Stimulated activated CD8-positive, alpha-beta memory T cell treated with anti-CD3 and anti-CD28 coated beads, Interleukin-7, amount 100 ng/mL, for 24 hours (primary cell): ENCODE measurements at regions not wholly inside any gene's neighbourhood (a gene's known extent, or its start where the extent isn't known, plus 50 kb on each side); places are given as distances from the start of the nearest gene placed in this dataset.
A peak's percentile ranks its signal among the peaks of the same experiment; 100 is the strongest.

Source experiments
- DNase-seq: peaks from one replicate; pipeline ENCODE4 v3.0.0-alpha.2; 2020; ENCODE audit warnings: low read depth

- DNase-seq = no peak
Observed at GRCh38 chr14:62087191-62087590, 325.0 kb downstream of the SNAPC1 start.

GRCh38 chr14:62093736-62094135 lies 331.5 kb downstream of the SNAPC1 start:
- no peak for DNase-seq

DNA sequence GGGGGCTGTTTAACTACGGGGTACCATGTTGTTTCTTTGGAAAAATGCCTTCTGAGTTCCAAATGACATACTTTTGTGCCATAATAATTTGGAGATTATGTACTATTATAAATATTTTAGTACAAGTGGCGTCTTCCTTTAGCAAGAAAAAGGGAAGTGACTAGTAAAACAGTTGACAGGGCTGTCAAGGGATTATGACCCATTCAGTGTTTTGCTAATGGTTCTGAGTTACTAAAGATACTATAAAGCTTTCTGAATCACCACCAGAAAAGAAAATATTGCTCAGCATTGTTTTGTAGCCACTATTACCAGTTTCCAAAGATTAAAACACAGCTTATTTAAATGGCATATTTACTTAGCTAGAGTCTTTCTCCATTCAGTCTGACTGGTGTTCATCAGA lies 334.9 kb downstream of the SNAPC1 start:
- DNase-seq = no peak

DNA sequence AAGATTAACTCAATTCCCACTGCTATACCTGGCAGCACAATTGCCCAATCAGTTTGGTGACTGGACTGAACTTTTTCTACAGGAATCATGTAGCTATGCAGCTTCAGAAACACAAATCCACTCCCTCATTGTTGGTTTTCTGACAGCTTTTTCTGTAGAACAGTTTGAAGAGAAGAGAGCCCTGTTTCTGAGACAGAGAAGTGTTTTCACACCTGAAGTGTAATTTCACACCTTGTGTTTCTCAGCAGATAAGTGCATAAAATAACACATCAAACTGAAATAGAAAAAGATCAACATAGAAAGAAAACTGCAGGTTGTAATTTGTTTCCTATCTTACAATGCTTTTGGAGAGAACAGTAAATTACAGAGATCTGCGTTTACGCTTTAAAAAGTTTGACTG lies 335.6 kb downstream of the SNAPC1 start:
- DNase-seq = no peak

GRCh38 chr14:62098357-62098756 lies 336.1 kb downstream of the SNAPC1 start:
- DNase-seq = no peak

- no peak for DNase-seq
Observed at GRCh38 chr14:62099091-62099490, 336.9 kb downstream of the SNAPC1 start.

GRCh38 chr14:62101189-62101588 lies 339.0 kb downstream of the SNAPC1 start:
- no peak for DNase-seq

DNA sequence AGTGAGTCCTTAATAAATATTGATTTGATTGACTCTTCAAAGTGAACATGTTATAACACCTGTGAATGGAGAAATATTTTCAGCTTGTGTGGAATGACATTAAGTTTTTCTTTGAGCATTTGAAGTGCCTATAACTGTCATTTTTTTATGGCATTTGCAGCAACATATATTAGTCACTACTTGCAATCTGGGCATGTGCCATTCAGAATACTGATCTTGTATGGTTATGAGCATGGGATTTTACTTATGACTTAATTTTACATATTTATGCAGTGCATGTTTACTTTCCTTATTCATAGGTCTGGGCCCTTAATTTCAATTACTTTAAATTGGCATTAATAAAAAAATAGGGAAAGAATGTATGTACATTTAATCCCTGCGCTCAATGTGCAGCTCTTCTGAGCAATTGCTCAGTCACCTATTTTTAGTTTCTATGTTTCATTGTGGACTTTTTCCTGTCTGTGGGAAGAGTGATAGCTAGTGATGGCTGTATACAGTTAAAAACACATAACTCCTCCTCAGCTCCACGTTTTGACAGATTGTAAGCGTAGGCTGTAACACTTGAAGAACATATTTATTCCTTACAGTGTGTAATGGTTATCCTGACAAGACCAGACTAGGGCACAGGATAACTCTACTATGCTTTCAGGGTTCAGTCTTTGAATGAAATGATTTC lies 339.6 kb downstream of the SNAPC1 start:
- DNase-seq = no peak

GRCh38 chr14:62102349-62102725 lies 340.1 kb downstream of the SNAPC1 start:
- DNase-seq = no peak

DNA sequence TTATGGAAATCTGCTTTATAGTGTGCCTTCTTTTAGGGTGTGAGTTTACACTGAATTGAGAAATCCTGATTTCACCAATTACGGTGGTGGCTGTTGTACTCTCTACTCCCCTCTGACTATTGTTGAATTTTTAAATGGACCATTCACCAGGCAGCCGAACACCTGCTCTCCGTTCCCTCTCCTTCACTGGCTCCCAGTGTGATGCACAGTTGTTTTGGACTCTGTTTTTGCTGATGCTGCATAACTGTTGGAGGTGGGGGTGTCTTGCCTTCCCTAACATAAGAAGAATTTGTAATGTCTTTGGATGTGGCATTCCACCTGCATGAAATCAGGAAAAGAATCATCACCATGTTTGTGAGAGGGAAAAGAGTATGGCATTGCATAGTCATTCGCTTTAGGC lies 341.2 kb downstream of the SNAPC1 start:
- DNase-seq = no peak

GRCh38 chr14:62110941-62111340 lies 348.7 kb downstream of the SNAPC1 start:
- no peak for DNase-seq

GRCh38 chr14:62117010-62117750 lies 355.0 kb downstream of the SNAPC1 start:
- DNase-seq = peak; percentile 24

DNA sequence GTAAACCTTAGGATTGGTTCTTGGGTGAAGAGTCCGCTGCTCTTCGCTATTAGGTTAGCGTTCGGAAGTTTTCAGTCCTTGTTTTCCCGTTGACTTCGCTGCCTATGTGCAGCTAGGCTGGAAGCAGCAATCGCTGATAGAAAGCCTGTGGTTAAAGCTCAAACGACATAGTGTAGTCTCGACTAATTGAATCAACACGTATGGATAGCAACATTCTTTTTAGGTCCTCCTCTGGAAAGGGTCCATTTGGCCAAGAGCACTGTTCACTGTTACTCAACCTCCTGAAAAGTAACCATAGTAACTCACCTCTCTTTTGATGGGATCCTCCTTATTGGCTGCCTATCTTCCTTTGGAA lies 355.5 kb downstream of the SNAPC1 start:
- no peak for DNase-seq

DNA sequence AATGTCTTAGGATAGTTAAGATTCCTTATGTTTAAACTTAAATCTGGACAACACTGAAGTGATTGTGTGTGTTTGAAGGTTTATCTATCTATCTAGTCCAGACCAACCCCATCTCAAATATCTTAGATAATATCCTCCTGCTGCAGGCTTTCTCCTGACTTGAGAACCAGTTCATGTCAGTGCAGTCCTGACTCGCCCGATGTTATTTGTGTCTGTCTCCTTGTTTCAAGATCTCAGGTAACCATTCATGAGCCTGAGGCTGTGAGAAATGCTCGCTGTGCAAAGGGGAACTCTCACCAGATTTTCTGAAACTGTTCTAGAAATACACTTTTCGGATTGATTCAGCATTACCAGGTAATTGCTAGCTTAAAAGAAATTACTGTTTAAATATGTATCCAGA lies 356.2 kb downstream of the SNAPC1 start:
- DNase-seq = no peak

DNA sequence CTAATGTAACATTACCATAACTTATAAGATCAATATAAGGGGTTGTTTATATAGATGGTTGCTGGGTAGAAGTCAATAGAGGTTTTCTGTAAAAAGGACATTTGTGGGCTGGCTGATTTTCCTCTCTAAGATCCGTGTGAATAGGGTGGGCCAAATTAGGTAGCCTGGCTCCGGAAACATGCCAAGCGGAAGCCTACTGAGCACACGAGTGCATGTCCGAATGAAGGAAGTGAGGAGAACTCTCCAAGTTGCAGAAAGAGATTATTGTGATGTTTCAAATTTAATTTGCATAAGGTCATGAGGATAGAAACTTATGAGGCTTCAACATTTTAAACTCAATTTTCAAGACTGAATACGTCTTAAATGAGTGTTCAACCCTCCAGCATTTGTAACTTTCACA lies 356.7 kb downstream of the SNAPC1 start:
- no peak for DNase-seq

DNA sequence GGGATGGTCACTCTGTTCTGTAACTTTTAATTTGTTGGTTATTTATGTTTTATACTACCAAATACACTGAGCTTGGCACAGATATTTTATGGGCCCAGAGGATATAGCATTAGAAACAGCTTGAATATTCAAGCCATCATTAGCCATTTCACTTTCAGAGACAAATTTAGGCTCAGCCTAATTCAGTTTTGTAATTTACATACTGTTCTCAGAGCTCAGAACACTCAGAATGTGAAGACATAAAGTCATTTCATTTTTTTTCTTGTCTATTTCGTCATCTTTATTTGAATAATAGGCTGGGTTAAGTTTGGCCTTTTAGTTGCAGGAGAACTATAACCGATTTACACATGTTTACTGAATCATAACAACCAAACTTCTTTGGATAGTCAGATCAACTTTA lies 361.7 kb downstream of the SNAPC1 start:
- no peak for DNase-seq

DNA sequence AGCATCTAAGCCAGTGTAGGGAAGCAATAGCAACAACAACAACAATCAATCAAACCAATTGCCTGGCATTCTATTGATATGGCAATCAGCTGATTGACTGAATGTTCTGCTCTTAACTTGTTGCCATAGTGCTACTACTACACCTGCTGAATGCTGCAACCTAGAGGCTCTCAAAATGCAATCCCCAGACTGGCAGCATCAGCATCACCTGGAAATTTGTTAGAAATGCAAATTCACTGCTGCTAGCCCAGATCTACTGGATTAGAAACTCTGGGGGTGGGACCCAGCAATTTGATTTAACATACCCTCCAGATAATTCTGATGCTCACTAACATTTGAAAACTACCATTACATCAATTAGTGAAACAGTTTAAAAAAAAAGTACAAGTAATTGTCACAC lies 363.6 kb downstream of the SNAPC1 start:
- no peak for DNase-seq

GRCh38 chr14:62126879-62127478 lies 364.8 kb downstream of the SNAPC1 start:
- DNase-seq = no peak

GRCh38 chr14:62130441-62130840 lies 368.2 kb downstream of the SNAPC1 start:
- no peak for DNase-seq

- DNase-seq = no peak
Observed at GRCh38 chr14:62133776-62134550, 371.7 kb downstream of the SNAPC1 start.

- DNase-seq = no peak
Observed at GRCh38 chr14:62138593-62138992, 376.4 kb downstream of the SNAPC1 start.

DNA sequence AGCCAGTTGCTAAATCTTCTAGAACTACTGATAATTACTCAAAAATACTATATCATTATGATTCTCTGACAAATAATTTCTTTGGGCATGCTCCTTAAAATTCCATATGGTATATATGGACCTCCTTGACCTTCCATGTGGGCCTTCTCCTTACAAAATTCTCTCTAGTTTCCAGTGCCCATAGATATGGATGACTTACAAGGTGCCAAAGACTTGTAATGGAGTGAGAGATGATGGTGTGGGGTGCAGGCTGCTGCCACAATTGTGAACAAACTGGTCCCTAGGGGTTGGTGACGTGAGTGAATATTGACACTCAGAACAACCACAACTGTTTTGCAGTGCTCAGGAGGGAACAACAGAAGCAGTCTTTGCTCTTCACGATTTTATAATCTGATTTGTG lies 378.9 kb downstream of the SNAPC1 start:
- no peak for DNase-seq

DNA sequence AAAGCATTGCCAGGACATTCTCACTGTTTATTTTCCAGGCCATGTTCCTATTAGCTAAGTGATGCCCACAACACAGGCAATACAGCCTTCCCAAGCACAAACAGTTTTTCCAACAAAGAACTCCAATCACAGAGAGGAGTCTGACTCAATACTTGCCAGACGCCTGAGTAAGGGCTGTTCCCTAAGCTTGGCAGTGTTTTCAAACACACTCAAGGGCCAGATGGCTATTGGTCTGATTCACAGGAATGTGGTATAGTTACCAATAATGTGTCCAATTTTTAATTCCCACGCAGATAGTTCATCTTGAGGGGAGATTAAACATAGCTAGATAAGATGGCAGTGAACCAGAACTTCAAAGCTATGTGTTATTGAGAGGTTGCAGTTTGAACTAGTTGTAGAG lies 381.0 kb downstream of the SNAPC1 start:
- no peak for DNase-seq
